ENCODE measurements at regions not wholly inside any gene's neighbourhood (a gene's known extent, or its start where the extent isn't known, plus 50 kb on each side); places are given as distances from the start of the nearest gene placed in this dataset.
"Not testable (repeated sequence)": the region's sequence is repeated elsewhere in the genome, so short reads cannot be mapped to it uniquely, and the experiment has no call there.

GRCh38 chr12:8282181-8282580 lies 54.8 kb upstream of the FAM90A1 start:
- H3K9me3 ChIP-seq (ENCODE audit: control insufficient read depth, insufficient read depth, low read length); H3K4me1 ChIP-seq (ENCODE audit: insufficient read depth, low read length); H3K36me3 ChIP-seq (ENCODE audit: insufficient read depth, low read length); H3K9ac ChIP-seq (ENCODE audit: low read depth, low read length): not testable (repeated sequence)

DNA sequence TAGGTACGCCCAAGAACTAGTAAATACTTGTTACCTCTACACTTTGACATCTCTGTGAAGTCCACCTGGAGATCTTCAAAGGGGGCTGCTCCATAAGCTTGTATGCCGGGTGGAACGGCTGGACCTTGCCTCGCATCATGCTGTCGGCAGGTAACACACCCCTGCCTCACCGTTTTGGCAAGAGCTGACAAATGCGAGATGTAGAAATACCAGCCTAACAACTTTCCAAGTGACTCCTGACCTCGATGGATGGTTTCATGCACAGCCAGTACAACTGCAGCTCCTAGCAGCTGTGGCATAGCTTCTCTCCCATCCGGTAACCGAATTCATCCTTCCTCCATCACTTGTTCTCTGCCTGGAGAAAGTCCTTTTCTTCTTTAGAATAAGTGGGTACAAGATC lies 58.3 kb upstream of the FAM90A1 start:
- not testable (repeated sequence) for H3K36me3 ChIP-seq (ENCODE audit: insufficient read depth, low read length); H3K9me3 ChIP-seq (ENCODE audit: control insufficient read depth, insufficient read depth, low read length); H3K4me1 ChIP-seq (ENCODE audit: insufficient read depth, low read length); H3K9ac ChIP-seq (ENCODE audit: low read depth, low read length)

GRCh38 chr12:8291764-8292163 lies 64.3 kb upstream of the FAM90A1 start:
- not testable (repeated sequence) for H3K9ac ChIP-seq (ENCODE audit: low read depth, low read length); H3K36me3 ChIP-seq (ENCODE audit: insufficient read depth, low read length); H3K9me3 ChIP-seq (ENCODE audit: control insufficient read depth, insufficient read depth, low read length); H3K4me1 ChIP-seq (ENCODE audit: insufficient read depth, low read length)

GRCh38 chr12:8294662-8295061 lies 67.2 kb upstream of the FAM90A1 start:
- H3K9me3 ChIP-seq (ENCODE audit: control insufficient read depth, insufficient read depth, low read length); H3K4me1 ChIP-seq (ENCODE audit: insufficient read depth, low read length); H3K9ac ChIP-seq (ENCODE audit: low read depth, low read length); H3K36me3 ChIP-seq (ENCODE audit: insufficient read depth, low read length): not testable (repeated sequence)

DNA sequence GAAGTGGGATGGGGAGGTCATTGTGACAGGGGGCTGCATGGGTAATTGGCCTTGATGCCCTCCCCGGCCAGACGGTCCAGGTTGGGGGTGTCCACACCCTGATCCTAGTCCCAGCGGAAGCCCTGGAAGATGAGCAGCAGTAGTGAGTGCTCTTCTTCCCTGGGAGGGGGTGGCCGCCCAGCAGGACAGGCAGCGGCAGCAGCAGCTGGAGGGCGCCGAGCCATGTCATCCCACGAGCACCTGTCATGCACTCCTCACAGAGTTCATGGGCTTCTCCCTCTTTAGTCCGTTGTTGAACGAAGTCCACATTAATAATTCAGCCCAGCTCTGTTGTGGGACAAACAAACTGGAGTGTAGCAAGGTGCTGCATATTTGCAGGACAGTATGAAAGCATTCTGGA lies 81.2 kb upstream of the FAM90A1 start:
- H3K36me3 ChIP-seq (ENCODE audit: insufficient read depth, low read length); H3K9ac ChIP-seq (ENCODE audit: low read depth, low read length); H3K4me1 ChIP-seq (ENCODE audit: insufficient read depth, low read length); H3K9me3 ChIP-seq (ENCODE audit: control insufficient read depth, insufficient read depth, low read length): not testable (repeated sequence)

DNA sequence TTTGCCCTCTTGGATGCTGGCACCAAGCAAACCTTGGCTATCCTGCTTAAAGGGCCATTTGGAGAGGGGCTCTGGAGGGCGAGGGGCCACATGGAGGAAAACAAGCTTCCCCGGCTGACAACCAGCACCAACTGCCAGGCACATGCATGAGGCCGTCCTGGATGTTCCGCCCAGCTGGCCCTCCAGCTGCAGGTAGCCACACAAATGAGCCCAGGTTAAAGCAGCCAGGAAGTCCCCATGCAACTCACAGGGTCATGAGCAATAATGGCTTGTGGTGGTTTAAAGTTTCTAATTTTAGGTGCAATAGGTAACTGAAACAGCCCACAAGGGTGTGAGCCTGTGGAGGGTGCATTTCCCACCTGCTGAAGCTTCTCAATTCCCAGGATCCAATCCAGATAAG lies 88.6 kb upstream of the FAM90A1 start:
- H3K9me3 ChIP-seq (ENCODE audit: control insufficient read depth, insufficient read depth, low read length); H3K4me1 ChIP-seq (ENCODE audit: insufficient read depth, low read length); H3K9ac ChIP-seq (ENCODE audit: low read depth, low read length); H3K36me3 ChIP-seq (ENCODE audit: insufficient read depth, low read length): not testable (repeated sequence)

- H3K9ac ChIP-seq (ENCODE audit: low read depth, low read length); H3K9me3 ChIP-seq (ENCODE audit: control insufficient read depth, insufficient read depth, low read length); H3K4me1 ChIP-seq (ENCODE audit: insufficient read depth, low read length); H3K36me3 ChIP-seq (ENCODE audit: insufficient read depth, low read length): not testable (repeated sequence)
Measured at GRCh38 chr12:8317675-8318074, 90.3 kb upstream of the FAM90A1 start.

- not testable (repeated sequence) for H3K4me1 ChIP-seq (ENCODE audit: insufficient read depth, low read length); H3K36me3 ChIP-seq (ENCODE audit: insufficient read depth, low read length); H3K9ac ChIP-seq (ENCODE audit: low read depth, low read length); H3K9me3 ChIP-seq (ENCODE audit: control insufficient read depth, insufficient read depth, low read length)
Measured at GRCh38 chr12:8320251-8320730, 92.9 kb upstream of the FAM90A1 start.

DNA sequence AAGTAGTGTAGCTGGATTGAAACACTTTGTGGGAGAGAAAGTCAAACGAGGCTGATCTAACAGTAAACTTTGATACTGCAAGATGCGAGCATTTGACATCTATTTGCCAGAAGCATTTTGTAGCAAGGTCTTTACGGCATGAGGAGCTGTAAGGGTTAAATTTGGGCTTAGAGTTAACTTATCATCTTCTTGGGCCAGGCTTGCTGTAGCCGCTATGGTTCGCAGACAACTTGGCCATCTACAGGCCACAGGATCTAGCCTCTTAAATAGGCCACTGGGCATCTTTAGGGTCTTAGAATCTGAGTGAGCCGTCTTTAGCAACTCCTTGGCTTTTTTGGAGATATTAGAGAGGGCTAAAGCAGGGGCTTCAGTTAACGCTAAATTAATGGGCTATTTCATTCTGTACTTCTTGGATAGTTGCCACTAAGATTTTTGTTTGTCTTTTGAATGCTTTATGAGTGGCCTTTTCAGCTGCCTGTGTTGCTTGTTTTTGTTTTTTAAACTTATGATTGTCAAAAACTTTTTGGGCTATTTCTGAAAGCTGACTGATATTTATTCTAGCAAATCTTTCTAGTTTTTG lies 93.5 kb upstream of the FAM90A1 start:
- not testable (repeated sequence) for H3K9ac ChIP-seq (ENCODE audit: low read depth, low read length); H3K4me1 ChIP-seq (ENCODE audit: insufficient read depth, low read length); H3K9me3 ChIP-seq (ENCODE audit: control insufficient read depth, insufficient read depth, low read length); H3K36me3 ChIP-seq (ENCODE audit: insufficient read depth, low read length)

GRCh38 chr12:8325145-8325839 lies 97.9 kb upstream of the FAM90A1 start:
- not testable (repeated sequence) for H3K36me3 ChIP-seq (ENCODE audit: insufficient read depth, low read length)

GRCh38 chr12:8328835-8329234 lies 101.4 kb upstream of the FAM90A1 start:
- not testable (repeated sequence) for H3K36me3 ChIP-seq (ENCODE audit: insufficient read depth, low read length); H3K4me1 ChIP-seq (ENCODE audit: insufficient read depth, low read length); H3K9me3 ChIP-seq (ENCODE audit: control insufficient read depth, insufficient read depth, low read length)

More at GRCh38 chr12:8325145-8325839, 97.9 kb upstream of the FAM90A1 start:
- not testable (repeated sequence) for H3K4me1 ChIP-seq (ENCODE audit: insufficient read depth, low read length); H3K9me3 ChIP-seq (ENCODE audit: control insufficient read depth, insufficient read depth, low read length); H3K9ac ChIP-seq (ENCODE audit: low read depth, low read length)

DNA sequence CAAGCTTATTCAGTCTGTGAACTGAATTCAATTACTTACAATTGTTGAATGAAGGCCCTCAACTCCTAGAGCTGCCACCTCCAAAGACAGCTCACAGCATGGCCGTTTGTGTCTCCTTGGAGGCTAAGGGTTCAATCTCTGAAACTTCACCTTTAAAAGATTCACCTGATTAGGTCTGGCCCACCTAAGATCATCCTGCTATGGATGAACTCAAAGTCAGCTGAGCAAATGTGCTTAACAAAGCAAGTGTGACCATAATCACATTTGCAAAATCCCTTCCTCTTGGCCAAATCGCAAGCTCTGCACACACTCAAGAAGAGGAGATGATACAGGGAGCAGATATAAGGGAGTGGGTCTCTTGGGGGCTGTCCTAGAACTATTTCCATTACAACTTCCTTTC lies 105.0 kb upstream of the FAM90A1 start:
- H3K9me3 ChIP-seq (ENCODE audit: control insufficient read depth, insufficient read depth, low read length); H3K36me3 ChIP-seq (ENCODE audit: insufficient read depth, low read length); H3K4me1 ChIP-seq (ENCODE audit: insufficient read depth, low read length); H3K9ac ChIP-seq (ENCODE audit: low read depth, low read length): not testable (repeated sequence)

More at GRCh38 chr12:8328835-8329234, 101.4 kb upstream of the FAM90A1 start:
- H3K9ac ChIP-seq (ENCODE audit: low read depth, low read length): not testable (repeated sequence)

- H3K36me3 ChIP-seq (ENCODE audit: insufficient read depth, low read length); H3K9me3 ChIP-seq (ENCODE audit: control insufficient read depth, insufficient read depth, low read length); H3K4me1 ChIP-seq (ENCODE audit: insufficient read depth, low read length); H3K9ac ChIP-seq (ENCODE audit: low read depth, low read length): not testable (repeated sequence)
Measured at GRCh38 chr12:8351073-8351472, 104.7 kb upstream of the CLEC6A start.

DNA sequence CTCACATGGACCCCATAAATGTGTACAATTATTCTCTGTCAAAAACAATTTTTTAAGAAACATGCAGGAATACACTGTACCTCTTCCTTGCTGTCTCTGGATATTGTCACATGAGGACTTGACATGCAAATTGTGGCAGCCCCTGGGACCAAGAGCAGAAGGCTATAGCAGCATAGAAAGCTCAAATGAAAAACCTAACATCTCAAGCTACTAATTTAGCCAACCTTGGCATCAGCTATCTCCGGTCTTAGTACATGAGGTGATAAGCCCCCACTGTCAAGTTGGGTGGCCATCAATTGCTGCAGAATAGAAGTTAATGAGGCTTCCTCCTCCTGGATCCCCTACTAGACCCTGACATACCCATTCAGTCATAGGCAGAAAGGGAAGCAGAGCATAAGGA lies 101.0 kb upstream of the CLEC6A start:
- not testable (repeated sequence) for H3K9me3 ChIP-seq (ENCODE audit: control insufficient read depth, insufficient read depth, low read length); H3K36me3 ChIP-seq (ENCODE audit: insufficient read depth, low read length); H3K4me1 ChIP-seq (ENCODE audit: insufficient read depth, low read length); H3K9ac ChIP-seq (ENCODE audit: low read depth, low read length)

- H3K36me3 ChIP-seq (ENCODE audit: insufficient read depth, low read length); H3K9ac ChIP-seq (ENCODE audit: low read depth, low read length); H3K4me1 ChIP-seq (ENCODE audit: insufficient read depth, low read length); H3K9me3 ChIP-seq (ENCODE audit: control insufficient read depth, insufficient read depth, low read length): not testable (repeated sequence)
Measured at GRCh38 chr12:8355531-8355930, 100.2 kb upstream of the CLEC6A start.

DNA sequence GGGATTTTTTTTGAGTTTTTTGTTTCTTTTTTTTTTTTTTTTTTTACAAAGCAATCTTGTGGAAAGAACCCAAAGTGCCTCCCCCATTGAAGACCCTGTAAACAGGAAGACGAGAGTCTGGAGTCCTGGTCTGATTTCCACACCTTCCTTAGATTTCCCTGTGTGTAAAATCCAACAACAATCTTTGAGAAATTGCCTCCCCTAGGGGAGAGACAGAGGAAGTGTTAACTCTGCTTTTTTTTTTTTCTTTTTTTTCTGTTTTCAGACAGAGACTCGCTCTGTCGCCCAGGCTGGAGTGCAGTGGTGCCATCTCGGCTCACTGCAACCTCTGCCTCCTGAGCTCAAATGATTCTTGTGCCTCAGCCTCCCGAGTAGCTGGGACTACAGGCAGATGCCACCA lies 82.0 kb upstream of the CLEC6A start:
- not testable (repeated sequence) for H3K9ac ChIP-seq (ENCODE audit: low read depth, low read length); H3K9me3 ChIP-seq (ENCODE audit: control insufficient read depth, insufficient read depth, low read length); H3K36me3 ChIP-seq (ENCODE audit: insufficient read depth, low read length); H3K4me1 ChIP-seq (ENCODE audit: insufficient read depth, low read length)

Measured in ES-I3 (cell line).